ENCODE measurements at regions not wholly inside any gene's neighbourhood (a gene's known extent, or its start where the extent isn't known, plus 50 kb on each side); places are given as distances from the start of the nearest gene placed in this dataset.

- ATAC-seq (no peak), DNase-seq (ENCODE audit: low read depth, low spot score) (no peak)
- H3K36me3 ChIP-seq (ENCODE audit: control insufficient read depth, insufficient read depth, low read length): no peaks in the 10 kb centered on the region
- no peaks in the 10 kb centered on the region for H3K9me3 ChIP-seq (ENCODE audit: control insufficient read depth, insufficient read depth, low read depth, low read length)
- H3K4me3 ChIP-seq (ENCODE audit: low read depth in 2 of 2, low read length in 2 of 2): no peak overlapping the region
- ChIA-PET CTCF (interaction anchor here (0.6 kb wide), 1 partner anchor 22 kb away, joined by 8 read pairs; no protein-coding TSS in a partner anchor), POLR2A (no interaction called here)
- no peak overlapping the region for H3K27ac ChIP-seq (ENCODE audit: low read length)
- H3K27me3 ChIP-seq (ENCODE audit: control insufficient read depth, insufficient read depth, low read length): no peaks in the 10 kb centered on the region
- no peak for TF ChIP-seq POLR2AphosphoS5 (IDR thresholded peaks at IDR 0.05; ENCODE audit: low read depth, low read length)
- TF ChIP-seq SIN3A (IDR thresholded peaks at IDR 0.05; ENCODE audit: borderline replicate concordance, insufficient read depth, low read depth, low read length): no peak
- no peak for TF ChIP-seq CTCF (IDR thresholded peaks at IDR 0.05)
- no peak for TF ChIP-seq REST (IDR thresholded peaks at IDR 0.05; ENCODE audit: insufficient read depth in 1 of 2, low read depth in 2 of 2, low read length in 1 of 2)
- TF ChIP-seq TCF7L2 (IDR thresholded peaks at IDR 0.05; ENCODE audit: low read depth, low read length): no peak
- intact Hi-C loops (cut with micrococcal nuclease; ENCODE audit: unreplicated experiment) (no loop called here), in situ Hi-C loops (cut with HindIII; ENCODE audit: low pct_unique_long_range_greater_than_20kb, low sequenced_read_pairs) (no loop called here)
- BruUV-seq (replicated peaks): no TSS peak
- H3K4me1 ChIP-seq (ENCODE audit: control insufficient read depth, insufficient read depth, low read length): no peaks in the 10 kb centered on the region; the same call in none of the 2 replicates
Observed at GRCh38 chr18:48473816-48474215, 64.6 kb upstream of the ZBTB7C start.

GRCh38 chr18:48472610-48473009, 63.4 kb upstream of the ZBTB7C start:
- in situ Hi-C loops (cut with HindIII; ENCODE audit: low pct_unique_long_range_greater_than_20kb, low sequenced_read_pairs): no loop called here

More at GRCh38 chr18:48472610-48473009, 63.4 kb upstream of the ZBTB7C start:
- H3K27ac ChIP-seq (ENCODE audit: low read length): no peak overlapping the region
- ChIA-PET POLR2A (no interaction called here), CTCF (interaction anchor here (0.5 kb wide), 1 partner anchor 147 kb away, joined by 5 read pairs; no protein-coding TSS in a partner anchor)
- no peaks in the 10 kb centered on the region for H3K9me3 ChIP-seq (ENCODE audit: control insufficient read depth, insufficient read depth, low read depth, low read length)
- no peaks in the 10 kb centered on the region; the same call in none of the 2 replicates for H3K4me1 ChIP-seq (ENCODE audit: control insufficient read depth, insufficient read depth, low read length)
- TF ChIP-seq CTCF (IDR thresholded peaks at IDR 0.05): no peak
- TF ChIP-seq POLR2AphosphoS5 (IDR thresholded peaks at IDR 0.05; ENCODE audit: low read depth, low read length): no peak
- no peak for TF ChIP-seq REST (IDR thresholded peaks at IDR 0.05; ENCODE audit: insufficient read depth in 1 of 2, low read depth in 2 of 2, low read length in 1 of 2)
- no peak for TF ChIP-seq TCF7L2 (IDR thresholded peaks at IDR 0.05; ENCODE audit: low read depth, low read length)
- no peak for TF ChIP-seq SIN3A (IDR thresholded peaks at IDR 0.05; ENCODE audit: borderline replicate concordance, insufficient read depth, low read depth, low read length)
- no peak for DNase-seq (ENCODE audit: low read depth, low spot score)
- H3K36me3 ChIP-seq (ENCODE audit: control insufficient read depth, insufficient read depth, low read length): no peaks in the 10 kb centered on the region
- no peak for ATAC-seq
- intact Hi-C loops (cut with micrococcal nuclease; ENCODE audit: unreplicated experiment): no loop called here
- no peaks in the 10 kb centered on the region for H3K27me3 ChIP-seq (ENCODE audit: control insufficient read depth, insufficient read depth, low read length)
- no TSS peak for BruUV-seq (replicated peaks)
- no peak overlapping the region for H3K4me3 ChIP-seq (ENCODE audit: low read depth in 2 of 2, low read length in 2 of 2)

All from Panc1 (cell line).